Renal cortical epithelial cell (primary cell): ENCODE measurements at regions not wholly inside any gene's neighbourhood (a gene's known extent, or its start where the extent isn't known, plus 50 kb on each side); places are given as distances from the start of the nearest gene placed in this dataset.

Experiments used
- DNase-seq: peaks from one replicate; pipeline ENCODE4 v3.0.0-alpha.2; 2011; ENCODE audit warnings: low read depth

DNA sequence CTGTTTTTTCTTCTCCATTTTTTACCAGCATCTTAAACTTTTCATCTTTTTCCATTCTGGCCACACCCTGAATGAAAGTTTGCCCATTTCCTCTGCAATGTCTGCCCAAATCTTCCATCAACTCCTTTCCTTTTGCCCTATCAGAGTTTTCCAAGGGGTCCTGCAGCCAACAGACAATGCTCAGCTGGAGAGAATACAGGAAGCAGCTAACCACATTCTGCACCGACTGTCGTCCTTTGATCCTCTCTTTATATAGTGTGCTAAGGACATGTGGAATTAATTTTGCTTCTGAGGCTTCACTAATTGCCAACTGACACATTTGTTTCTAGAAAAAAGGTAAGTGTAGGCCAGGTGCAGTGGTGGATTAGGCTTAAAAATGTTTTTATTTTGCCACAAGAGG is 50.5 kb upstream of the DLX2 start:
- DNase-seq, result no peak

DNA sequence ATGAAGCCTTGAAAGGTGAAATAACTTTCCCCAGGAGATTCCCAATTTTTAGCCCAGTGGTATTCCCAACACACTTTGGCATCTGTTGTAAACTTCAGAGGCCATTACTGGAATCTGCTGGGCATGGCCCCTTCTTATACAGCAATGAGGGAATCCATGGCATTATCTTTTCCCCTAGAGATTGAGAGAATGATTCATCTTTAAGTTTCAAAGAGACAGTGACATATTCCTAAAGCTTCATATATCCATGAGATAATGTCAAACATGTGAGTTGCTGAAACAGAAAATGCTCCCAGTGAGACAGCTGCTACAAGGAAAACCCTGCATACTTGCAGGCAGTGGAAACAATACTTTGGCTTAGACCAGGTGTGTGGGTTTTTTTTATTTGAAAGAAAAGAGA is 51.1 kb upstream of the DLX2 start:
- no peak for DNase-seq

DNA sequence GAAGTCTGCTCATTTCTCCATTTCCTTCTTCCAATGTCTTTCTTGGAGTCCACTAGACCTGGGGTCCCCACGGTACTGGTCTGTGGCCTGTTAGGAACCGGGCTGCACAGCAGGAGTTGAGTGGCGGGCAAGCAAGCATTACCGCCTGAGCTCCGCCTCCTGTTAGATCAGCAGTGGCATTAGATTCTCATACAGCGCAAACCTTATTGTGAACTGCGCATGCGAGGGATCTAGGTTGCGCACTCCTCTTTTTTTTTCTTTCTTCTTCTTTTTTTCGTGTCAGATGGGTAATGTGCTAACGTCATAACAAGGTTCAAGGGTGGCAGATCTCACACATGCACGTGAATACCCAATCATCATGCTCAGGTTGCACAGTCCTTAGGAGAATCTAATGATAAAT is 53.1 kb upstream of the DLX2 start:
- no peak for DNase-seq

DNA sequence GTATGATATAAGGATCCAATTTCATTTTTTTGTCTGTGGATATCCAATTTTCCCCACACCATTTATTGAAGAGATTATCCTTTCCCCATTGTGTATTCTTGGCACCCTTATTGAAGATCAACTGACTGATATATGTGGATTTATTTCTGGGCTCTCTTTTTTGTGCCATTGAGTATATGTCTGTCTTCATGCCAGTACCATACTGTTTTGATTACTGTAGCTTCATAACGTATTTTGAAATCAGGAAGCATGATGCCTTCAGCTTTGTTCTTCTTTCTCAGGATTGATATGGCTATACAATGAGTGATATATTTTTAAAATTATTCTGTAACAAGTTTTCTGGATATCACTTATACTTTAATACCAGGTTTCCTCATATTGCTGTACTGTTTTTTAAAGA is 58.1 kb upstream of the DLX2 start:
- no peak for DNase-seq

DNA sequence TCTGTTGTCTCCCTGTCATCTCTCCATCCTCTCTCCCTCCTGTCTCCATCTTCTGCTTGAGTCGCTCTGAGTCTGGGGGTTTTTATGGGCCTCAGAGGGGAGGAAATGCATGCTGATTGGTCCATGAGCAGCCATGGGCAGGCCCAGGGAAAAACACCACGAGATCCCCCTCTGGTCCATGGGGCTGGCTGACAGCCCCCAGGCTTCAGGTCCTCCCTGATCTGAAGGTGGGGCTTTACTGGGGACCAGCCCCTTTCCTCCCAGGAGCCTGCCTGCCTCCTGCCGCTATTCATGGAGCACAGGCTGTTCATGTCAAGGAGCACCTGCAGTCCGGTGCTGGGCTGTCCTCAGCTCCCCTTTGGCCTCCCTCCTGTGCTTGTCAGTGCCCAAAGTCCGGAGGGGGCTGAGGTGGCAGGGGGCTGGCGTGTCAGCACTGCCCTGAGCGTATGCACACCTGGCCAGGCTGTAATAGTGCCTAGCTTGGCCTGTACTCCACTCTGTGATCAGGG is 59.6 kb upstream of the DLX2 start:
- DNase-seq, result no peak

DNA sequence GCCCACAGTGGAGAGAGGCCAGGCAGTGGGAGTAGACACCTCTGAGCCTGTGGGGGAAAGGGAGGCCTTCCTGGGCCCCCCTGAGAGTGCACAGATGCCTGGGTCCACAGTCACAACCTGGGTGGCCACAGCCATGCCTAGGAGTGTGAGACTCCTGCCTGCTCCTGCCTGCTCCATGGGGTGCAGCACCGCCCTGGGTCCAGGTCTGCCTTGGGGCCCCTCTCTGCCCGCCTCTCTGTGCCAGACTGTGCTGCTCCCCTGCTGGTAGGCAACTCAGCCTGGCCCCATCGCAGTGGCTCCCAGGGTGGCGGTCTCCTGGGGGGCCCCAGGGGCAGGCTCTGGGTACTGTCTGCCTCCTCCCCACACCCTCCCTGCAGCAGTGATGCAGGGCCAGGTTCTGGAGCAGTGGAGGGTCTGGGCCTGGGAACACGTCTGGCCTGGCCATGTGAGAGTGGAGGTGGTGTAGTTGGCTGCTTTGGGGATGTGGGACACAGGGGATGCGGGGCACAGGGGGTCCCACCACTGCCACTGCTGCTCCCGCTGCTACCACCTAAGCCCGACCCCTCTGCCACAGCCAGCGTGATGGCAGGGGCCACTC is 60.1 kb upstream of the DLX2 start:
- no peak for DNase-seq

DNA sequence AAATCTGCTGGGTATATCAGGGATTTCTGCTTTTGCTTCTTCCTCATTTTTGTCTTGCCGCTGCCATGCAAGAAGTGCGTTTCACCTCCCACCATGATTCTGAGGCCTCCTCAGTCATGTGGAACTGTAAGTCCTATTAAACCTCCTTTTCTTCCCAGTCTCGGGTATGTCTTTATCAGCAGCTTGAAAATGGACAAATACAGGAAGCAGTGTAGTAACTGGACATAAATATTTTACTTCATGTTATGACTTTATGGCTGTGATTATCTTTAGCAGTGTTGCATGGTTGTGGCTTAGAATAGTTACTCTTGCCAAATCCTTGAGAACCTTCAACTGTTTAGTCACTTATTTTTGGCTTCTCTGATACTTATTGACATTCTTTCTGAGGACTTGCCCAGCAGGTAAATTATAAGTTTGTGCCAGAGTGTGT is 66.2 kb upstream of the DLX2 start:
- DNase-seq, result peak; percentile 64

DNA sequence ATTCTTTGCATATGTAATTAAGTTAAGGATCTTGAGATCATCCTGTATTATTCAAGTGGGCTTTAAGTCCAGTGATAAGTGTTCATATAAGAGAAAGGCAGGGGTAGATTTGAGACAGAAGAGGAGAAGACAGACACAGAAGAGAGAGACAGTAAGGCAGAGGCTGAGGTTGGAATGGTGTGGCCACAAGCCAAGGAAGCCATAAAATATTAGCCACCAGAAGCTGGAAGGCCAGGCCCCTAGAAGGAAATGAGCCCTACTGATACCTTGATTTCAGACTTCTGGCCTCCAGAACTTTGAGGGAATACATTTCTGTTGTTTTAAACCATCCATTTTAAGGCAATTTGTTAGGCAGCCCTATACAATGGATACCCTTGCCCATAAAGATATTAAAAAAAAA is 66.9 kb upstream of the DLX2 start:
- DNase-seq, result no peak

DNA sequence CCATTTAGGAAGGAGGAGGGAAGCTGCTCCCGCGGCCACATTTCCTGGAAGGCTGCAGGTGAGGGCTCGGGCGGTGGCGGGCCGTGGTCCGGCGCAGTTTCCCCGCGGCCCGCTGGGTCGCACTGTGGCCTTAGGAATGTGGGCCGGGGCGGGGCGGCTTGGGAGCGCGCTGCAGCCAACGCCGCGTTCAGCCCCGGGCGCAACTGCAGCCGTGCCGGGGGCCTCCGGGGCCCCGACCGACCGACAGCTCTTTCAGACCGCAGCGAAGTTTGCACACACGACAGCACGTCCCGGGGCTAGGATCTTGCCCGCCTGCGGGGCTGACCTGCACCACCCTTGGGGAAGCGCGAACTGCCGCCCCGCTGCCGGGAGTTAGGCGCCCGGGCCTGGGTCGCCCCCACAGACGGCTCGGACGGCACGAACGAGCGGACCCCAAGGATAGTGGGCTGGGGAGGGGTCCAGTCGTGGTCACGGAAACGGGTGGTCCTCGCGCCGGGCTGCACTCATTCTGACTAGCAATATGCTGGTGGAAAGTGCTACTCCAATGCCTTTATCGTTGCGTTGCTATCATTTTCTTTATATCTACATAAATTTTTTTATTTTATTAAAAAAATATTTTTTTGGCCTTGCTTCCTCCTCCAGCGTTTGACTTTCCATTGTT is 69.9 kb upstream of the DLX2 start:
- no peak for DNase-seq

DNA sequence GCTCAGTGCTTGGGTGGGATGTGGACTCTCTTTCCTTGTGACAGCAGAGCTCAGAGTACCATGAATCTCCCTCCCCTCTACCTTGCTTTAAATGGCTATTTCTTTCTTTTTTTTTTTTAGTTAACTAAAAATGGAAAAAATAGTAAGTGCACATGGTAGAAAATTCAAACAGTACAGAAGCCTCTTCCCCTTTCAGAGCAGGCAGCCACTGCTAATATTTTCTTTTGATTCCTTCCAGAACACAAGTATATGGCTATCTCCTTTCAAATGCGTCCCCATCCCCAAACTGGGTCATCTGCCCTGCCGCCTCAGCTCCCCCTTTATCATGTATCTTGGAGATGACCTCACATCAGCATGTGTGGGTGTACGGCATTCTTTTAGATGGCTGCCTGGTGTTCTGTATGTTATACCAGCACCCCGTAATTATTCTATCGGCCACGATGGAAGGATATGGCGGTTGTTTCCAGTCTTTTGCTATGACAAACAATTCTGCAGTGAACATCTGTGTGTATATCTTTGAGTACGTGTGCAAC is 70.5 kb upstream of the DLX2 start:
- DNase-seq, result no peak

DNA sequence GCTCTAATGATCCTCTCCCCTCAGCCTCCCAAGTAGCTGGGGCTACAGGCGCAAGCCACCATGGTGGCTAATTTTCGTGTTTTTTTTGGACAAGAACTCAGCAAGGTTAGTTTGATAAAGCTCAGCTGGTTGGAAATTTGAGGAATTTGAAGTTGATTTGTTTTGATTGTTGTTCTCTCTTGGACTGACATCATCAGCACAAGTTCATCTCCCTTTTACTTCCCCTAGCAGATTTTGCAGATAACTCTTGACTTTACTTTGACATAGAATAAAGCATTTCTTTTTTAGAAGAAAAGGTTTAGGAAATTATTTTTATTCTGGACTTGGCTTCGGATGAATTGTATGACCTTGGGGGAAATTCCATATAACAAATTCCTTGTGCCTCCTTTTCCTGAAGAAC is 74.9 kb upstream of the DLX2 start:
- no peak for DNase-seq

DNA sequence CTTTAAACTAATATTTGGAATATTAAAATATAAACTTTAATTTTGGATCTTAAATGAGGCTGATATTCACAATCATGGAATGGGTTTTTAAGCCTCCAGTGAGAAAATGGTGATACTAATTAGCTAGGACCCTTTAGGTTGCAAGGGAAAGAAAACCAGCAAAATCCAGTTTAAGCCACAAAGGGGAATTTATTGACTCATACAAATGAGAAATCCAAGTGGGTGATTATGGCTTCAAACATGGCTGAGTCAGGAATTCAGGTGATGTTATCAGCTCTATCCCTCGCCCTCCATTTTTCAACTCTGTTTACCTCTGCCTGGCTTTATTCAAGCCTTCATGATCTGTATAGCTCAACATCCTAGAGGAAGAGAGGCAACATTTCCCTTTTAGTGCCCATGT is 75.3 kb upstream of the DLX2 start:
- peak; percentile 91 for DNase-seq

DNA sequence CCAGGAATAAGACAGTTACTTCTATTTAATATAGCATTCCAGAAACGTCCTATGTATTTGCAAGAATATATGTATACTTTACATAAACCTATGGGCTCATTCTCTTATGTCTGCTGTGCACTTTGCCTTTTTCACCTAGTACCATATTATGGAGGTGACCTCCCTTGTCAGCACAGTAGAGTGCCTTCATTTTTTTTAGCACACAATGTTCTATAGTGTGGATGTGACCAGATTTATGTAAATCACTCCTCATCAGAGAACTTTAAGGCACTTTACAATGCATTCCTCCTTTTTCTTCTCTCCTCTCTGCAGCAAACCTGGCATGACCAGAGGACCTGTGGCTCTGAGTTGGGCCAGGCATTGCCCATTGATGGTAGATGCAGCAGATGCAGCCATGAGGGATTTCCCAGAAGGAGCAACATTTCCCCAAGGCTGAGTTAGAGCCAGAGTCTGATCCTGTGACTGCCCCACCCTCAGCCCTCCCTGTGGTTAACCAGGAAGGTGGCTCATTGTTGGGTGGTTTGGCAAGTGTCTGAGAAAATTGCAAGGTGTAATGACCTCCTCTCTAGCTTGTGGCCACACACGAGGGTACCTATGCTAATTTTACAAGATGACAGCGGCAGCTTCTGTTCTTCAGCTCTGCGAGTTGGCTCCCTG is 76.5 kb upstream of the DLX2 start:
- DNase-seq, result peak; percentile 92

DNA sequence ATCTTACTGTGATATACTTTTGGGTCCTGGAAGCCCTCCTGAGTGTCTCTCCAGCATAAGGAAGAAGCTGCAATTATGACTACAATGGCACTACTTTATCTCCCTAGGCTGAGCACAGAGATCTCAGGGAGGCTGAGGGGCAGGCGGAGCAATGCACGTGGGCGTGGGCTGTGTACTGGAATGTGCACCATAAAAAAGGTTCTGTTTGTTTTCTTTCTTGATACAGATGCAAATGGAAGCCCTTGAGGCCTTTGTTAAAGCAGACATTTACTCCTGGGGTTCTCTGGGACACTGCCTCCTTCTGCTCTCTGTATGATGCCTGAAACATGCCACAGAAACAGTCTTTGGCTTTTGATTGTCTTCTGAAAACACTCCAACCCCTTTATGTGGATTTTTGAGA is 79.1 kb upstream of the DLX2 start:
- DNase-seq, result peak; percentile 61

DNA sequence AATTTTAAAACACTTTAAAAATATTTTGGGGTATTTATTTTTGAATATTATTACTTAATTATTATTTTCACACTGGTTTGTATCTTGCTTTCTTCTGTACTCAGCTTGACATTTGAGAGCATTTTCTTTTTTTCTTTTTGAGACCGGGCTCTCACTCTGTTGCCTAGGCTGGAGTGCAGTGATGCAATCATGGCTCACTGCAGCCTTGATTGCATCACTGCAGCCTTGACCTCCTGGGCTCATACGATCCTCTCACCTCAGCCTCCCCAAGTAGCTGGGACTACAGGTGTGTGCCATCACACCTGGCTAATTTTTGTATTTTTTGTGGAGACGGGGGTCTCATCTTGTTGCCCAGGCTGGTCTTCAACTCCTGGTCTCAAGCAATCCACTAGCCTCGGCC is 79.9 kb upstream of the DLX2 start:
- no peak for DNase-seq

DNA sequence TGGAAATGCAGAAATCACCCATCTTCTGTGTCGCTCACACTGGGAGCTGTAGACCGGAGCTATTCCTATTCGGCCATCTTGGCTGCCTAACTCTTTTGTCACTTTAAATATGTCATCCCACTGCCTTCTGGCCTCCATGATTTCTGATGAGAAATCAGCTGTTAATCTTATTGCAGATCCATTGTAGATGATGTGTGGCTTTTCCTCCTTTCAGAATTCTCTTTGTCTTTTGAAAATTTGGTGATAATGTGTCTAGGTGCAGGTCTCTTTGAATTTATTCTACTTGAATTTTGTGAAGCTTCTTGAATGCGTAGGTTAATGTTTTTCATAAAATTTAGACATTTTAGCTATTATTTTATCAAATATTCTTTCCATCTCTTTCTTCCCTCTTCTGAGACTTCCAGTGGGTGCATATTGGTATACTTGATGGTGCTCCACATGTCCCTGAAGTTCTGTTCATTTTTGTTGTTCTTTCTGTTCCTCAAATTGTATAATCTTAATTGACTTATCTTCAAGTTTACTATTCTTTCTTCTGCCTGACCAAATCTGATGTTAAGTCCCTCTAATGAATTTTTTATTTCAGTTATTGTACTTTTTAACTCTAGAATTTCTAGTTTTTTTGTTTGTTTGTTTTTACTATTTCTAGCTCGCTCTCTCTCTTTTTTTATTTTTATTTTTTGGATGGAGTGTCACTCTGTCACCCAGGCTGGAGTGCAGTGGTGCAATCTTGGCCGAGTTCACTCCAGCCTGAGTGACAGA is 90.8 kb upstream of the DLX2 start:
- DNase-seq, result no peak

DNA sequence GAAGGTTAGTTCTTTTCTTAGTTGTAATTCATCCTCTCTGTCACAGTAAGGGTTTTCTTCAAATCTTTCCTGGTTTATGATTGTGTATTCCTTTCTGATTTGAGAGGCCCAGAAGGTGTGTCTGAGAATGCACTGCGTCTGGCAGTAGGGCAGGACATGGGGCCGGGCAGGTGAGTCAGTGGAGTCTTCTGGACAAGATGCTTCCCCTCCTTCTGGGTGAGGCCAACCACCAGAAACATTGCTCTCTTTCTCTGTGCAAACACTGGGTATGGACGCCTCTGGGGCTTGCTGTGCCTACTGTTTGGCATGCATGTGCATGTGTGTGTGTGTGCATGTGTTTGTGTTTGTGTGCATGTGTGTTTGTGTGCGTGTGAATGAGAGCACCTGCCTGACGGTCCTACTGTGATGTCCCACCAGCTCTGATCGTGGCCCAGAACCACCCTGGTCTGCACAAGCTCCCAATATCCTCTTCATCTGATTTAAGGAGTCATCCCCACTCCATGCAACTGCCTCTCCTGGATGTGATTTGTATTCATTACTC is 93.2 kb upstream of the DLX2 start:
- no peak for DNase-seq

DNA sequence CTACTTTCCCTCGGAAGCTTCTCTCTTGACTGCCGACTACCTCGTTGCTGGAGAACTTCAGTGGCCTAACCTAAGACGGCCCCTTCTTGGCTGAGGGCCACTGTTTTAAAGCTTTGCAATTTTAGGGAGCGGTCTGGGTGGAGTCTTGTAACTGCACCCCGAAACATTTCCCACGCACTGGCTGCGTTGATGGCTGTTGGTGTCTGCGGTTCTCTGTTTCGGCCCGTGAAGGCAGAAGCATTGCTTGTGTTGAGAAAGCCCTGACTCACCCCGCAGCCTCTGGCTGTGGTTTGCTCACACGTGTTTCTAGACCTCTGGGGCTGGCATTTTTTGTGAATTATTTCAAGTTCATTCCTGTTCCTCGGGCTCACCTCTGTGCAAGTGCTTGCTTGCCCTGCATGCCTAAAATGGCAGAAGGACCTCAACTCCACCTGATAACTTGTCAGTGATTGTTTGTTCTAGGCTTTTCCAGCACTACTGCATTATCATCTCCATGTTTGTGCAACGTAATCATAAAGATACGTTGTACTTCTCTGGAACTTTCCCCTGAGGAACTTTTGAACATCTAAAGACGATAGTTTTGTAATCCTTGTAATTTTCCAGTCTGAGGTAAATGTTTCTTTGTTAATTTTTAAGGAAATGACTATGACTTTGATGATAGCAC is 94.2 kb upstream of the DLX2 start:
- no peak for DNase-seq

DNA sequence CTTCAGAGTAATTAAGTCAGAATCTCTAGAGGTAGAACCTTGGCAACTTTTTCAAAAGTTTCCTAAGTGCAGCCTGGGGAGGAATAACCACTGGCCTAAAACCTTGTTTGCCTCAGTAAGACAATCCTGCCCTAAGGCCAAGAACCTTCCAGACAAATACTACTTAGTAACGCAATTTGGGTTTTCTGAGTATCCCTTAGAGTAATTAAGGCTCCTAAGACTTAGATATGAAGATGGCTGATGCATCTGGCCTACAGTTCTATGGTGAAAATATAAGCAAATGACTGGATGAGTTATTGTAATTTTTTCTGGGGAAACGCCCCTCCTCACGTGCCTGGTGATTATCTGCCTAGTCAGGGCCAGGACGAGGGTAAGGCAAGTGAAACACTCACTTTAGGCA is 95.7 kb upstream of the DLX2 start:
- DNase-seq, result no peak

DNA sequence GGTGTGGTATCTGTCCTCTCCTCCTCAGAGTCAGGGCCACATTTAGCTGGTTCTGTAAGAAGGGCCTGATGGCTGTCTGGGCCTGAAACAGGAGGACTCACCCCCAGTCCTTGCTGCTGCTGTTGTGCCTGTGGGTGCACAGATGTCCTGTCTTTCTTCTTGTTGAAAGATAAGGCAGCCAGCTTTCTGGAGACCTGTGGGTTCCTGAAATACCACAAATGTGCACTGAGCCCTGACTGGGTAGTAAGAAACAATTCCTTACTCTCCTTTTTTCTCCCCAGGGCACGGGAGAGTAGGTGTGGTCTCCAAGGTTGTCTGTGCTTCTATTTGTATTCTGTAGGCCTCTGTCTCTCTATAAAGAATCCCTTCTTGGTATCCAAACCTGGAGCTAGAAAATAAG is 96.2 kb upstream of the DLX2 start:
- DNase-seq, result peak; percentile 32

DNA sequence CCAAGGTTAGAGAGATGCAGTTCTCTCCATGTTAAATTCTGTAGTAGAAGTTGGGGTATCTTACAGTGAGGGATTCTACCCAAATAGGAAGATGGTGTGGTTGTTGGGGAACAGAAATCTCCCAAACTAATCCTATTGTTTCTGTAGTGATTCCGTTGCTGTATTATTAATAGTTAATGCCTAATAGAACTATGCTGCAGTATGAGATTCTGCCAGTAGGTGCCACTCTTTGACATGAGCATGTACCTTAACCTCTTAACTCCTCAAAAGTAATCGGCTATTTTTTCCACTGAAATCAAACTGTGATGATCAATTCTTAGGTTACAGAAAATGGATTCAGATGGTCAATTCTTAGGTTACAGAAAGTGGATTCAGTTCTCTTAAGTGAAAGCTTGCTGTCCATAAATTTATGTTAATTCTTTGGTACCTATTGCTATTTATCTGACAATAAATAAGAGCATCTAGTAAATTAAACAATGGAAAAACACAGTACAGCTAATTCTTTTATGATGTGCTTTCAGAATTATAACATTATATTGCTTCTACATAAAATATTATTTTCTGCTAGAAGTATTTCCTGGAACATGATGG is 97.9 kb upstream of the DLX2 start:
- no peak for DNase-seq
